MM.1S (cell line): ENCODE measurements at regions not wholly inside any gene's neighbourhood (a gene's known extent, or its start where the extent isn't known, plus 50 kb on each side); places are given as distances from the start of the nearest gene placed in this dataset.

Experiments
- DNase-seq: peaks from one replicate; pipeline ENCODE4 v3.0.0-alpha.2; 2015
- H2AFZ ChIP-seq: fragments of 300-600 bp; sonication (generic); 2 replicates; pipeline ENCODE4 v1.6.0; 2016; ENCODE audit warnings: antibody characterized with exemption, low read length
- H3F3A ChIP-seq: fragments of 300-600 bp; sonication (generic); 2 replicates; pipeline ENCODE4 v1.6.1; 2016; ENCODE audit warnings: mild to moderate bottlenecking, antibody characterized with exemption, low read length, moderate library complexity, mixed read lengths; ENCODE audit not compliant: insufficient read depth
- H3K27ac ChIP-seq: fragments of 300-600 bp; sonication (generic); 2 replicates; pipeline ENCODE4 v1.5.1; 2016; ENCODE audit warnings: mild to moderate bottlenecking, low read length
- H3K27me3 ChIP-seq: fragments of 300-600 bp; sonication (generic); replicated peaks from 2 replicates; pipeline ENCODE4 v1.6.0; 2016; ENCODE audit warnings: low read length; ENCODE audit not compliant: insufficient read depth
- H3K36me3 ChIP-seq: fragments of 300-600 bp; sonication (generic); replicated peaks from 2 replicates; pipeline ENCODE4 v1.6.1; 2016; ENCODE audit warnings: mild to moderate bottlenecking, low read length, mixed read lengths; ENCODE audit not compliant: insufficient read depth
- H3K4me1 ChIP-seq: fragments of 300-600 bp; sonication (generic); 2 replicates; pipeline ENCODE4 v1.6.1; 2016; ENCODE audit warnings: low read length, mixed read lengths
- H3K4me2 ChIP-seq: fragments of 300-600 bp; sonication (generic); 2 replicates; pipeline ENCODE4 v1.6.0; 2016; ENCODE audit warnings: low read depth, low read length
- H3K4me3 ChIP-seq: fragments of 300-600 bp; sonication (generic); 2 replicates; pipeline ENCODE4 v1.5.1; 2016; ENCODE audit warnings: low read length, mixed read lengths
- H3K79me2 ChIP-seq: fragments of 300-600 bp; sonication (generic); 2 replicates; pipeline ENCODE4 v1.6.1; 2016; ENCODE audit warnings: mixed run types, low read length, mixed read lengths
- H3K9ac ChIP-seq: fragments of 300-600 bp; sonication (generic); 2 replicates; pipeline ENCODE4 v1.6.1; 2016; ENCODE audit warnings: low read length, mixed read lengths
- H3K9me2 ChIP-seq: fragments of 300-600 bp; sonication (generic); replicated peaks from 2 replicates; pipeline ENCODE4 v1.6.1; 2016; ENCODE audit warnings: mild to moderate bottlenecking, low read length, mixed read lengths; ENCODE audit not compliant: insufficient read depth
- H3K9me3 ChIP-seq: fragments of 300-600 bp; sonication (generic); replicated peaks from 2 replicates; pipeline ENCODE4 v1.6.1; 2016; ENCODE audit warnings: mild to moderate bottlenecking, low read length, mixed read lengths; ENCODE audit not compliant: insufficient read depth
- H4K20me1 ChIP-seq: fragments of 300-600 bp; sonication (generic); 2 replicates; pipeline ENCODE4 v1.6.1; 2016; ENCODE audit warnings: mild to moderate bottlenecking, low read length, moderate library complexity, mixed read lengths; ENCODE audit not compliant: insufficient read depth
- EZH2 ChIP-seq: fragments of 300-600 bp; sonication (generic); optimal IDR thresholded peaks from 2 replicates; pipeline ENCODE3; 2017; ENCODE audit warnings: low read depth, mild to moderate bottlenecking, antibody characterized with exemption, low read length, mixed read lengths
- EZH2phosphoT487 ChIP-seq: fragments of 300-600 bp; sonication (generic); IDR thresholded peaks from 2 replicates; pipeline ENCODE4 v1.6.1; 2018; ENCODE audit warnings: antibody characterized with exemption, low read length
- TF ChIP-seq, protein P1 (sequence below): fragments of 300-600 bp; sonication (generic); IDR thresholded peaks from 2 replicates; pipeline ENCODE4 v1.5.1; 2016; ENCODE audit warnings: antibody characterized with exemption, low read length, mixed read lengths

DNA sequence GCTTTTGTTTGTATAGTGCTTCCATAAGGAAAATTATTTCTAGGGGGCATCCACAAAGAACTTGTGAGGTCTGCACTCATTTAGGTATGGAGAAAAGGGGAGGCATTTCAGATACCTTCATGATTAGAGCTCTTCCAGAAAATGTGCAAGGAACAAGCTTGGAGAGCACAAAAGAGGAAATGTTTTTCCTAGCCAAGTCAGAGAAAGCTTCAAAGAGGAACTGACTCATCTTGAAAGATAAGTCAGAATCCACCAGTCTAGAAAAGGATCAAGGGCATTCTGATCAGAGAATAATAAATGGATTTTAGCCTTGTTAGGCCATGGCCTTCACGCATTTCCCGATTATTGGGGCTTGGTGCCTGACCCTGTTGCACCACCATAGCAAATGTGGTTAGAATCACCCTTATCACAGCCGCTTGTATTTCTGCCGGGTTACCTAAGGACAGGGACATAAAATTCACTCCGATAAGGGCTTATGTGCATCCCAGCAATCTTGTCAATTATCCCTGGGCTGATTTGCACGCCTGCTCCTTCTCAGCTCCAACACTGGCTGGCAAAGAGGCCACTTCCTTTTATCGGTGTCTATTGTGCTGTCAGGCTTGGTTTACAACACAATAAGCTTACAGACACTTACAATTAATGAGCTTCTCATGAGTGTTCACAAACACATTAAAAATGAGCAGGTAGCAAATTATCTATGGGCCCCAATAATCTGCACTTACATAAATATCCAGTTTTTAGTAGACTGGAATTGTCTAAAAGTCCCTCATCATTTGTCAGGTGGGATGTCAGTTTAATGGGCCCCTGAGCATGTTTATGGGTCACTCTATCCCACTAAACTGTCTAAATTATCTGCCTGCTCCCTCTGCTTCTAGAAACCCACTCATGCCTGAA is 613.5 kb downstream of the SOX6 start:
- no peak overlapping the region for H3K4me2 ChIP-seq
- no peaks in the 10 kb centered on the region for H3K9me3 ChIP-seq
- H3F3A ChIP-seq = no peaks in the 10 kb centered on the region
- no peak overlapping the region for H3K4me3 ChIP-seq
- no peaks in the 10 kb centered on the region for H3K79me2 ChIP-seq
- DNase-seq = no peak
- H2AFZ ChIP-seq = no peak overlapping the region
- no peaks in the 10 kb centered on the region for H3K36me3 ChIP-seq
- H3K4me1 ChIP-seq = no peaks in the 10 kb centered on the region
- H3K27me3 ChIP-seq = no peaks in the 10 kb centered on the region
- no peak for TF ChIP-seq EZH2
- no peak for TF ChIP-seq EZH2phosphoT487
- TF ChIP-seq, protein P1, sequence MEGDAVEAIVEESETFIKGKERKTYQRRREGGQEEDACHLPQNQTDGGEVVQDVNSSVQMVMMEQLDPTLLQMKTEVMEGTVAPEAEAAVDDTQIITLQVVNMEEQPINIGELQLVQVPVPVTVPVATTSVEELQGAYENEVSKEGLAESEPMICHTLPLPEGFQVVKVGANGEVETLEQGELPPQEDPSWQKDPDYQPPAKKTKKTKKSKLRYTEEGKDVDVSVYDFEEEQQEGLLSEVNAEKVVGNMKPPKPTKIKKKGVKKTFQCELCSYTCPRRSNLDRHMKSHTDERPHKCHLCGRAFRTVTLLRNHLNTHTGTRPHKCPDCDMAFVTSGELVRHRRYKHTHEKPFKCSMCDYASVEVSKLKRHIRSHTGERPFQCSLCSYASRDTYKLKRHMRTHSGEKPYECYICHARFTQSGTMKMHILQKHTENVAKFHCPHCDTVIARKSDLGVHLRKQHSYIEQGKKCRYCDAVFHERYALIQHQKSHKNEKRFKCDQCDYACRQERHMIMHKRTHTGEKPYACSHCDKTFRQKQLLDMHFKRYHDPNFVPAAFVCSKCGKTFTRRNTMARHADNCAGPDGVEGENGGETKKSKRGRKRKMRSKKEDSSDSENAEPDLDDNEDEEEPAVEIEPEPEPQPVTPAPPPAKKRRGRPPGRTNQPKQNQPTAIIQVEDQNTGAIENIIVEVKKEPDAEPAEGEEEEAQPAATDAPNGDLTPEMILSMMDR = no peak
- no peak overlapping the region for H3K9ac ChIP-seq
- no peaks in the 10 kb centered on the region for H3K9me2 ChIP-seq
- H3K27ac ChIP-seq = no peak overlapping the region
- no peaks in the 10 kb centered on the region for H4K20me1 ChIP-seq

DNA sequence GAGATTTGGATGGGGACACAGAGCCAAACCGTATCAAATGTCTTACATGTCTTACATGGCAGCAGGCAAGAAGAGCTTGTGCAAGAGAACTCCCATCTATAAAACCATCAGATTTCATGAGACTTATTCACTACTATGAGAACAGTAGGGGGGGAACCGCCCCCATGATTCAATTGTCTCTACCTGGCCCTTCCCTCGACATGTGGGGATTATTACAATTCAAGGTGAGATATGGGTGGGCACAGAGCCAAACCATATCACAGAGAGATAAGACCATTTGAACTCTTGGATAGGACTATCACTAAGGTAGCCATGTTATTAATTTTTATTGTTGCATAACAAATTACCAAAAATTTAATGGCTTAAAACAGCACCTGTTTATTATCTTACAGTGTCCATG is 611.7 kb downstream of the SOX6 start:
- Histone ChIP-seq H3K9ac (no peak overlapping the region), H3K4me1 (no peaks in the 10 kb centered on the region), H3K79me2 (no peaks in the 10 kb centered on the region), H3K4me2 (no peak overlapping the region), H2AFZ (no peak overlapping the region), H4K20me1 (no peaks in the 10 kb centered on the region), H3F3A (no peaks in the 10 kb centered on the region), H3K27ac (no peak overlapping the region), H3K36me3 (no peaks in the 10 kb centered on the region), H3K4me3 (no peak overlapping the region), H3K27me3 (no peaks in the 10 kb centered on the region), H3K9me2 (no peaks in the 10 kb centered on the region), H3K9me3 (no peaks in the 10 kb centered on the region)
- TF ChIP-seq EZH2 = no peak
- TF ChIP-seq, protein P1 = no peak
- no peak for TF ChIP-seq EZH2phosphoT487
- no peak for DNase-seq

DNA sequence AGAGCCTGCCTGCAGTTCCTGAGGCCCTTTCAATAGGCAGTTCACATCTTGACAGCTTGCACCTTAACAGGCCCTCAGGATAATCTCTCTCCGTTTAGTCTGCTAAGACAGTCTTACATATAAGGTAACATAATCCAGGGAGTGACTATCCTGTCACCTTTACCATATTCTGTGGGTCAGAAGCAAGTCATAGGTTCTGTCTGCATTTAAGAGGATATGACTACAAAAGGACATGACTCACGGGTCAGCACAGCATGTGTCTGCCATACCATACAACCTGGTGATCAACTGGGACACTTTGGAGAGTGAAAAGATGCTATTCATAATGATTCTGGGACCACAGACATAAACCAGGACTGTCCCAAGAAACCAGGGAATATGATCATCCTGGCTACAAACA is 611.1 kb downstream of the SOX6 start:
- no peak for DNase-seq
- Histone ChIP-seq H3K9ac (no peak overlapping the region), H3K27me3 (no peaks in the 10 kb centered on the region), H3K27ac (no peak overlapping the region), H2AFZ (no peak overlapping the region), H3K4me3 (no peak overlapping the region), H3K9me2 (no peaks in the 10 kb centered on the region), H3K36me3 (no peaks in the 10 kb centered on the region), H3K4me1 (no peaks in the 10 kb centered on the region), H3K79me2 (no peaks in the 10 kb centered on the region), H3F3A (no peaks in the 10 kb centered on the region), H4K20me1 (no peaks in the 10 kb centered on the region), H3K4me2 (no peak overlapping the region), H3K9me3 (no peaks in the 10 kb centered on the region)
- TF ChIP-seq EZH2phosphoT487 (no peak), EZH2 (no peak)
- TF ChIP-seq, protein P1 = no peak
